ENCODE measurements at regions not wholly inside any gene's neighbourhood (a gene's known extent, or its start where the extent isn't known, plus 50 kb on each side); places are given as distances from the start of the nearest gene placed in this dataset.

- no peak for DNase-seq (ENCODE audit: low read depth)
Measured at GRCh38 chr1:239539051-239539450, 152.7 kb downstream of the CHRM3 start.

- DNase-seq (ENCODE audit: low read depth), result no peak
Measured at GRCh38 chr1:239539812-239540211, 153.4 kb downstream of the CHRM3 start.

- no peak for DNase-seq (ENCODE audit: low read depth)
Measured at GRCh38 chr1:239543873-239544272, 157.5 kb downstream of the CHRM3 start.

- DNase-seq (ENCODE audit: low read depth), result no peak
Measured at GRCh38 chr1:239545466-239545865, 159.1 kb downstream of the CHRM3 start.

GRCh38 chr1:239547987-239548386 lies 161.6 kb downstream of the CHRM3 start:
- DNase-seq (ENCODE audit: low read depth), result no peak

- no peak for DNase-seq (ENCODE audit: low read depth)
Measured at GRCh38 chr1:239550178-239550577, 163.8 kb downstream of the CHRM3 start.

GRCh38 chr1:239555350-239555749 lies 169.0 kb downstream of the CHRM3 start:
- DNase-seq (ENCODE audit: low read depth), result no peak

GRCh38 chr1:239558559-239558958 lies 172.2 kb downstream of the CHRM3 start:
- no peak for DNase-seq (ENCODE audit: low read depth)

- DNase-seq (ENCODE audit: low read depth), result no peak
Measured at GRCh38 chr1:239558991-239559390, 172.6 kb downstream of the CHRM3 start.

- DNase-seq (ENCODE audit: low read depth), result no peak
Measured at GRCh38 chr1:239560921-239561320, 174.6 kb downstream of the CHRM3 start.

- no peak for DNase-seq (ENCODE audit: low read depth)
Measured at GRCh38 chr1:239562095-239562494, 175.7 kb downstream of the CHRM3 start.

- no peak for DNase-seq (ENCODE audit: low read depth)
Measured at GRCh38 chr1:239563681-239564080, 177.3 kb downstream of the CHRM3 start.

GRCh38 chr1:239566074-239566473 lies 179.7 kb downstream of the CHRM3 start:
- DNase-seq (ENCODE audit: low read depth), result no peak

- no peak for DNase-seq (ENCODE audit: low read depth)
Measured at GRCh38 chr1:239570878-239571277, 184.5 kb downstream of the CHRM3 start.

- no peak for DNase-seq (ENCODE audit: low read depth)
Measured at GRCh38 chr1:239572183-239572582, 185.8 kb downstream of the CHRM3 start.

- no peak for DNase-seq (ENCODE audit: low read depth)
Measured at GRCh38 chr1:239574112-239574511, 187.7 kb downstream of the CHRM3 start.

GRCh38 chr1:239575113-239575512 lies 188.7 kb downstream of the CHRM3 start:
- DNase-seq (ENCODE audit: low read depth), result no peak

- no peak for DNase-seq (ENCODE audit: low read depth)
Measured at GRCh38 chr1:239583536-239583935, 197.2 kb downstream of the CHRM3 start.

GRCh38 chr1:239586128-239586527 lies 199.8 kb downstream of the CHRM3 start:
- DNase-seq (ENCODE audit: low read depth), result no peak

GRCh38 chr1:239587066-239587465 lies 200.7 kb downstream of the CHRM3 start:
- no peak for DNase-seq (ENCODE audit: low read depth)

- no peak for DNase-seq (ENCODE audit: low read depth)
Measured at GRCh38 chr1:239587574-239588369, 201.4 kb downstream of the CHRM3 start.

- DNase-seq (ENCODE audit: low read depth), result no peak
Measured at GRCh38 chr1:239590556-239590955, 204.2 kb downstream of the CHRM3 start.

GRCh38 chr1:239593527-239593926 lies 207.2 kb downstream of the CHRM3 start:
- DNase-seq (ENCODE audit: low read depth), result no peak

- no peak for DNase-seq (ENCODE audit: low read depth)
Measured at GRCh38 chr1:239600588-239600987, 214.2 kb downstream of the CHRM3 start.
